Left ventricle myocardium inferior (tissue), 1 donor: ENCODE measurements at regions not wholly inside any gene's neighbourhood (a gene's known extent, or its start where the extent isn't known, plus 50 kb on each side); places are given as distances from the start of the nearest gene placed in this dataset.

Experiments
- DNase-seq: peaks from one replicate; pipeline ENCODE4 v3.0.0-alpha.2; 2020
- H3K27ac ChIP-seq: fragments of 200-600 bp; replicated peaks from 2 replicates; pipeline ENCODE4 v1.8.0; 2021
- H3K27me3 ChIP-seq: fragments of 200-600 bp; 2 replicates; pipeline ENCODE4 v1.8.0; 2021; ENCODE audit warnings: low read depth
- H3K36me3 ChIP-seq: fragments of 200-600 bp; 2 replicates; pipeline ENCODE4 v1.8.0; 2021
- H3K4me1 ChIP-seq: fragments of 200-600 bp; 2 replicates; pipeline ENCODE4 v1.8.0; 2021
- H3K4me3 ChIP-seq: fragments of 200-600 bp; 2 replicates; pipeline ENCODE4 v1.8.0; 2021; ENCODE audit warnings: mild to moderate bottlenecking, moderate library complexity
- H3K9me3 ChIP-seq: fragments of 200-600 bp; replicated peaks from 2 replicates; pipeline ENCODE4 v1.8.0; 2021
- intact Hi-C: fragments of 100-400 bp; cut with micrococcal nuclease; formaldehyde crosslinking; loops from one replicate; pipeline ENCODE4 v1.11.0; 2022
- TF ChIP-seq, protein P1 (sequence below): fragments of 200-600 bp; IDR thresholded peaks from 2 replicates; pipeline ENCODE4 v1.8.0; 2021; ENCODE audit warnings: antibody characterized with exemption, mild to moderate bottlenecking, borderline replicate concordance
- donor health status: DM: no; HTN: yes; CAD: no; lungs with severe emphysema.

DNA sequence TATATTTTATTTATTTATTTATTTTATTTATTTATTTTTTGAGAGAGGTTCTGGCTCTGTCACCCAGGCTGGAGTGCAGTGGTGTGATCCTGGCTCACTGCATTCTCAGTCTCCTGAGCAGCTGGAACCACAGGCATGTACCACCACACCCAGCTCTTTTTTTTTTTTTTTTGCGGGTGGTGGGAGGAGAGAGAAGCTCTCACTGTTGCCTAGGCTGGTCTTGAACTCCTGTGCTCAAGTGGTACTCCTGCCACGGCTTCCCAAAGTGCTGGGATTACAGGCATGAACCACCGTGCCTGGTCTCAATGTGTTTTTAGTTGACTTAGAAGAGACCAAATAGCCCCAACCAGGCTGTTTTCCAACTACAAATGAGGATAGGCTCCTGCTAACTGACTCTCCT, 80.7 kb downstream of the PDCL3 start:
- TF ChIP-seq, protein P1, sequence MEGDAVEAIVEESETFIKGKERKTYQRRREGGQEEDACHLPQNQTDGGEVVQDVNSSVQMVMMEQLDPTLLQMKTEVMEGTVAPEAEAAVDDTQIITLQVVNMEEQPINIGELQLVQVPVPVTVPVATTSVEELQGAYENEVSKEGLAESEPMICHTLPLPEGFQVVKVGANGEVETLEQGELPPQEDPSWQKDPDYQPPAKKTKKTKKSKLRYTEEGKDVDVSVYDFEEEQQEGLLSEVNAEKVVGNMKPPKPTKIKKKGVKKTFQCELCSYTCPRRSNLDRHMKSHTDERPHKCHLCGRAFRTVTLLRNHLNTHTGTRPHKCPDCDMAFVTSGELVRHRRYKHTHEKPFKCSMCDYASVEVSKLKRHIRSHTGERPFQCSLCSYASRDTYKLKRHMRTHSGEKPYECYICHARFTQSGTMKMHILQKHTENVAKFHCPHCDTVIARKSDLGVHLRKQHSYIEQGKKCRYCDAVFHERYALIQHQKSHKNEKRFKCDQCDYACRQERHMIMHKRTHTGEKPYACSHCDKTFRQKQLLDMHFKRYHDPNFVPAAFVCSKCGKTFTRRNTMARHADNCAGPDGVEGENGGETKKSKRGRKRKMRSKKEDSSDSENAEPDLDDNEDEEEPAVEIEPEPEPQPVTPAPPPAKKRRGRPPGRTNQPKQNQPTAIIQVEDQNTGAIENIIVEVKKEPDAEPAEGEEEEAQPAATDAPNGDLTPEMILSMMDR: no peak
- Histone ChIP-seq H3K4me1 (no peaks in the 10 kb centered on the region), H3K27me3 (peaks cover 29% of the 10 kb centered on the region), H3K4me3 (no peak overlapping the region), H3K9me3 (peaks cover 11% of the 10 kb centered on the region), H3K27ac (no peak overlapping the region), H3K36me3 (no peaks in the 10 kb centered on the region)
- no peak for DNase-seq
- intact Hi-C loops: no loop called here

DNA sequence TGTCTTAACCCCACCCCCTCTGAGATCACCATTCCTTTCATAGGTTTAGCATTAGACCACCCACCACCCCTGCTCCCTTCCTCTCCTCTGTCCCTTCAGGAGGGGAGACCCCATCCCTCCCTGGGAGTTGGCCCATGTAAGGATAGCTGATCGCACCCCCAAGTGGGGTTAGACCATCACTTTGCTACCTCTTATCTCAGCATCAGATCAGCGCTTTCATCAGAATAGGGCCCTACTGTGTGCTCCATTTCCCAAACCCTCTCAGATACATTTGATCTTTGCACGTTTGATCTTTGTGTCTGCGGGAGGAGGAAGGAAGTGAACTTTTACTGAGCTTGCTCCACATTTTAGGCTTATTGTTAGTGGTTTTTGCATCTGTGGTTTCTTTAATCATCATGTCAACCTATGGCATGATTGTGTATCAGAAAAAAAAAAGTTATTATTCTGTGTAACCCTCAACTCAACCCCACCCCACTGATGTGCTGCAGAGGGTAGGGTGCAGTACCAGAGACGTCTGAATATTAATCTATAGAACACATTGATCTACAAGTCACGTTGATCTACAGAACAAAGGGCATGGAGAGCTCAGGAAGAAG, 81.2 kb downstream of the PDCL3 start:
- DNase-seq: no peak
- H3K27ac ChIP-seq: no peak overlapping the region
- intact Hi-C loops: no loop called here
- peaks cover 16% of the 10 kb centered on the region for H3K9me3 ChIP-seq
- TF ChIP-seq, protein P1: no peak
- no peak overlapping the region for H3K4me3 ChIP-seq
- no peaks in the 10 kb centered on the region for H3K4me1 ChIP-seq
- no peaks in the 10 kb centered on the region for H3K36me3 ChIP-seq
- H3K27me3 ChIP-seq: peaks cover 27% of the 10 kb centered on the region

DNA sequence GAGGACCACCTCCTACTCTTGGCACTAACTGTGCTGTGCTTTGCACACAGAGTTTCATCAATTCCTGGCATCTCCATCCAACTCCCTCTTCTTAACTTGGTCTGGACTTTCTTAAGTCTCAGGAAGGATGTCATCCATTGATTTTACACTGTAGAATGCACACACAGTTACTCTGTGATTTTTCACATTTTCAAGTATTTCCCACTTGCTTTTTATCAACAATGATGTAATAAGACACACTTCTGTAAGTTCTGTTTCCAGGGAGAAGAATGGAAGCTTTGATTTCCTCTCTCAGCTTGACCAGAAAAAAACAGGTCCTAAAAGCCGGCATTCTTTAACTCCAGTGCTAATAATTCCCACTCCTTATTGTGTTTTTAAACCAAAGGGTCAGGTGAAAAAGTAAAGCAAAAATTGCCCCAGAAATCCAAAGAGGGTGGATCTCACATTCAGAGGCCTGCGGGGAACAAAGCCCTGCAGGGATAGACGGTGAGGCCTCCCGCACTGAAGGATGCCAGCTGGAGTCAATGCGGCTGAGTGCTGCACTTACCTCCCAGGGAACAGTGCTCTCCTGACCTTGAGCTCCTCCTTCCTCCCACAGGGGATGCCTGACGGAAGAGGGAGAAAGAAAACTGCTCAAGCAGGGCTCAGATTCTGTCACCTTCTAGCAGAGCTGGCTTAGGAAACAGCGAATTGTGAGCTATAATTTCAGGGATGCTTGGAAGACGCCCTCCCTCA, 83.1 kb downstream of the PDCL3 start:
- Histone ChIP-seq H3K9me3 (peaks cover 16% of the 10 kb centered on the region), H3K36me3 (no peaks in the 10 kb centered on the region), H3K4me1 (no peaks in the 10 kb centered on the region), H3K4me3 (no peak overlapping the region), H3K27ac (no peak overlapping the region), H3K27me3 (peaks cover 21% of the 10 kb centered on the region)
- no peak for DNase-seq
- intact Hi-C loops: no loop called here
- TF ChIP-seq, protein P1: no peak

GRCh38 chr2:100647709-100648108, 84.9 kb downstream of the PDCL3 start:
- H3K4me1 ChIP-seq: no peaks in the 10 kb centered on the region
- H3K9me3 ChIP-seq: peaks cover 16% of the 10 kb centered on the region
- peaks cover 6% of the 10 kb centered on the region for H3K27me3 ChIP-seq
- H3K27ac ChIP-seq: no peak overlapping the region
- intact Hi-C loops: no loop called here
- no peak for DNase-seq
- TF ChIP-seq, protein P1: no peak
- H3K36me3 ChIP-seq: no peaks in the 10 kb centered on the region
- H3K4me3 ChIP-seq: no peak overlapping the region

DNA sequence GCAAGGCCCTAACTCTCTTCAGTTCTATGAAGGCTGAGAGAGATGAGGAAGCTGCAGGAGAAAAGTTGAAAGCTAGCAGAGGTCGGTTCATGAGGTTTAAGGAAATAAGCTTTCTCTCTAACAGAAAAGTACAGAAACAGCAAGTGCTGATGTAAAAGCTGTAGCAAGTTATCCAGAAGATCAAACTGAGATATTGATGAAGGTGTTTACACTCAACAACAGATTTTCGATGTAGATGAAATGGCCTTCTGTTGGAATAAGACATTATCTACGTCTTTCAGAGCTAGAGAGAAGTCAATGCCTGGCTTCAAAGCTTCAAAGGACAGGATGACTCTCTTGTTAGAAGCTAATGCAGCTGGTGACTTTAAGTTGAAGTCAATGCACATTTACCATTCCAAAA, 87.4 kb downstream of the PDCL3 start:
- intact Hi-C loops: no loop called here
- peaks cover 7% of the 10 kb centered on the region for H3K27me3 ChIP-seq
- no peaks in the 10 kb centered on the region for H3K36me3 ChIP-seq
- TF ChIP-seq, protein P1: no peak
- no peak overlapping the region for H3K27ac ChIP-seq
- H3K4me1 ChIP-seq: no peaks in the 10 kb centered on the region
- no peak overlapping the region for H3K4me3 ChIP-seq
- DNase-seq: no peak
- H3K9me3 ChIP-seq: peaks cover 23% of the 10 kb centered on the region
